ENCODE measurements at regions not wholly inside any gene's neighbourhood (a gene's known extent, or its start where the extent isn't known, plus 50 kb on each side); places are given as distances from the start of the nearest gene placed in this dataset.

DNA sequence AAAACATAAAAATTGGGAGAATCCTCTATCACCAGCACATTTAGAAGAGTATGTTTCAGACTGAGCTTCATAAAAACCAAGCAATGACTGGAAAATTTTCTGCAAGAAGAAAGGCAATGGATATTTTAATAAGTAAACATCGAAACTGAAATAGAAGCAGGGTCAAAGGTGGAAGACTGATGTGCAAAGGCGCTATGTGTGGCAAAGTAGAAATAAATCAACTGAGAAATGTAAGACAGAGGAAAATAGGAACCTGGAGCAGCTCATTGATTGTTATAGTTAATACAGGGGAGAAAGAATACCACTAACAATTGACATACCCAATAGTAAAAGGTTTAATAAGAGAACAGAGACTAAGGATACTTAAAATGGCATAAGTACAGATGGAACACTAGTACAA, 818.4 kb downstream of the SOCS6 start:
- H3K9me3 ChIP-seq (ENCODE audit: control insufficient read depth in 1 of 2, insufficient read depth in 1 of 2, low read depth in 1 of 2, low read length in 2 of 2): peaks cover 13 to 19% of the 10 kb centered on the region in 2 experiments; a peak in 2 of 4 replicates
- no TSS peak for BruUV-seq (replicated peaks)
- H4K20me1 ChIP-seq (ENCODE audit: insufficient read depth): no peaks in the 10 kb centered on the region
- intact Hi-C loops (cut with micrococcal nuclease): no loop called here
- RAD21 ChIA-PET (ENCODE audit: low non-redundant PET in 1 of 2, low total read pairs in 2 of 2, uncharacterized antibody in 2 of 2, unreplicated experiment in 2 of 2): no interaction called here
- H3K27ac ChIP-seq (ENCODE audit: low read depth, low read length): no peak overlapping the region
- ATAC-seq (no peak), DNase-seq (ENCODE audit: low read depth, low spot score) (no peak)
- no peak overlapping the region for H2AFZ ChIP-seq (ENCODE audit: low read depth, low read length, poor library complexity, severe bottlenecking)
- H3K9ac ChIP-seq (ENCODE audit: low read length): no peak overlapping the region
- no peaks in the 10 kb centered on the region for H3K27me3 ChIP-seq (ENCODE audit: insufficient read depth, low read length)
- no peaks in the 10 kb centered on the region for H3K79me2 ChIP-seq (ENCODE audit: insufficient read depth, low read length)
- no peaks in the 10 kb centered on the region for H3K4me1 ChIP-seq (ENCODE audit: control insufficient read depth in 1 of 2, insufficient read depth in 2 of 2, low read length in 2 of 2)
- CTCF ChIA-PET: no interaction called here
- H3K4me2 ChIP-seq (ENCODE audit: low read length): no peak overlapping the region
- H3K9me2 ChIP-seq (ENCODE audit: insufficient read depth): no peaks in the 10 kb centered on the region
- POLR2A ChIA-PET: no interaction called here
- TF ChIP-seq EGR1 (IDR thresholded peaks at IDR 0.05; ENCODE audit: low read depth) (no peak), FOSL1 (IDR thresholded peaks at IDR 0.05; ENCODE audit: low read depth) (no peak), JUND (IDR thresholded peaks at IDR 0.05) (no peak), ELF1 (IDR thresholded peaks at IDR 0.05; ENCODE audit: borderline replicate concordance, low read depth) (no peak), SIN3A (IDR thresholded peaks at IDR 0.05; ENCODE audit: low read depth) (no peak)
- TF ChIP-seq, protein P1, sequence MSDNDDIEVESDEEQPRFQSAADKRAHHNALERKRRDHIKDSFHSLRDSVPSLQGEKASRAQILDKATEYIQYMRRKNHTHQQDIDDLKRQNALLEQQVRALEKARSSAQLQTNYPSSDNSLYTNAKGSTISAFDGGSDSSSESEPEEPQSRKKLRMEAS (IDR thresholded peaks at IDR 0.05): no peak
- no peak overlapping the region for H3K4me3 ChIP-seq (replicated peaks in 1 of 2; ENCODE audit: low read depth in 1 of 2, low read length in 2 of 2)
- H3K36me3 ChIP-seq (ENCODE audit: control insufficient read depth in 1 of 2, insufficient read depth in 2 of 2, low read length in 2 of 2): no peaks in the 10 kb centered on the region

GRCh38 chr18:71106701-71107100, 817.9 kb downstream of the SOCS6 start:
- Histone ChIP-seq H3K4me2 (ENCODE audit: low read length) (no peak overlapping the region), H3K79me2 (ENCODE audit: insufficient read depth, low read length) (no peaks in the 10 kb centered on the region), H3K4me3 (replicated peaks in 1 of 2; ENCODE audit: low read depth in 1 of 2, low read length in 2 of 2) (no peak overlapping the region), H3K9ac (ENCODE audit: low read length) (no peak overlapping the region), H3K27me3 (ENCODE audit: insufficient read depth, low read length) (no peaks in the 10 kb centered on the region), H4K20me1 (ENCODE audit: insufficient read depth) (no peaks in the 10 kb centered on the region), H3K9me3 (ENCODE audit: control insufficient read depth in 1 of 2, insufficient read depth in 1 of 2, low read depth in 1 of 2, low read length in 2 of 2) (peaks cover 13 to 19% of the 10 kb centered on the region in 2 experiments; a peak in 2 of 4 replicates), H3K4me1 (ENCODE audit: control insufficient read depth in 1 of 2, insufficient read depth in 2 of 2, low read length in 2 of 2) (no peaks in the 10 kb centered on the region), H3K36me3 (ENCODE audit: control insufficient read depth in 1 of 2, insufficient read depth in 2 of 2, low read length in 2 of 2) (no peaks in the 10 kb centered on the region), H3K27ac (ENCODE audit: low read depth, low read length) (no peak overlapping the region), H3K9me2 (ENCODE audit: insufficient read depth) (no peaks in the 10 kb centered on the region), H2AFZ (ENCODE audit: low read depth, low read length, poor library complexity, severe bottlenecking) (no peak overlapping the region)
- no TSS peak for BruUV-seq (replicated peaks)
- TF ChIP-seq CEBPB (IDR thresholded peaks at IDR 0.05; ENCODE audit: low read depth) (no peak), POLR2A (IDR thresholded peaks at IDR 0.05; ENCODE audit: borderline replicate concordance, extremely low read depth, insufficient read depth, insufficient read length) (no peak), CTCF (IDR thresholded peaks at IDR 0.05 in 2 of 3, conservative IDR thresholded peaks at IDR 0.05 in 1 of 3; ENCODE audit: borderline replicate concordance in 1 of 3, insufficient read depth in 1 of 3, low read depth in 2 of 3, low read length in 2 of 3) (no peak), ZNF274 (IDR thresholded peaks at IDR 0.05; ENCODE audit: low read depth, low read length) (no peak), YY1 (IDR thresholded peaks at IDR 0.05; ENCODE audit: extremely low read depth, insufficient replicate concordance, low read depth, low read length) (no peak), RAD21 (IDR thresholded peaks at IDR 0.05; ENCODE audit: low read depth) (no peak), POLR2AphosphoS5 (IDR thresholded peaks at IDR 0.05; ENCODE audit: low read depth, low read length) (no peak), ATF3 (IDR thresholded peaks at IDR 0.05) (no peak), EZH2phosphoT487 (IDR thresholded peaks at IDR 0.05; ENCODE audit: borderline replicate concordance) (no peak), TCF7L2 (IDR thresholded peaks at IDR 0.05; ENCODE audit: borderline replicate concordance, extremely low read depth, insufficient read depth, insufficient read length) (no peak), ELF1 (IDR thresholded peaks at IDR 0.05; ENCODE audit: borderline replicate concordance, low read depth) (no peak), ZFX (IDR thresholded peaks at IDR 0.05) (no peak), SIN3A (IDR thresholded peaks at IDR 0.05; ENCODE audit: low read depth) (no peak)
- TF ChIP-seq, protein P2, sequence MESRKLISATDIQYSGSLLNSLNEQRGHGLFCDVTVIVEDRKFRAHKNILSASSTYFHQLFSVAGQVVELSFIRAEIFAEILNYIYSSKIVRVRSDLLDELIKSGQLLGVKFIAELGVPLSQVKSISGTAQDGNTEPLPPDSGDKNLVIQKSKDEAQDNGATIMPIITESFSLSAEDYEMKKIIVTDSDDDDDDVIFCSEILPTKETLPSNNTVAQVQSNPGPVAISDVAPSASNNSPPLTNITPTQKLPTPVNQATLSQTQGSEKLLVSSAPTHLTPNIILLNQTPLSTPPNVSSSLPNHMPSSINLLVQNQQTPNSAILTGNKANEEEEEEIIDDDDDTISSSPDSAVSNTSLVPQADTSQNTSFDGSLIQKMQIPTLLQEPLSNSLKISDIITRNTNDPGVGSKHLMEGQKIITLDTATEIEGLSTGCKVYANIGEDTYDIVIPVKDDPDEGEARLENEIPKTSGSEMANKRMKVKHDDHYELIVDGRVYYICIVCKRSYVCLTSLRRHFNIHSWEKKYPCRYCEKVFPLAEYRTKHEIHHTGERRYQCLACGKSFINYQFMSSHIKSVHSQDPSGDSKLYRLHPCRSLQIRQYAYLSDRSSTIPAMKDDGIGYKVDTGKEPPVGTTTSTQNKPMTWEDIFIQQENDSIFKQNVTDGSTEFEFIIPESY (IDR thresholded peaks at IDR 0.05; ENCODE audit: extremely low read depth, insufficient replicate concordance, low read length): no peak
- TF ChIP-seq, protein P1 (IDR thresholded peaks at IDR 0.05): no peak
- CTCF ChIA-PET: no interaction called here
- intact Hi-C loops (cut with micrococcal nuclease): no loop called here
- DNase-seq (ENCODE audit: low read depth, low spot score) (no peak), ATAC-seq (no peak)
- RAD21 ChIA-PET (ENCODE audit: low non-redundant PET in 1 of 2, low total read pairs in 2 of 2, uncharacterized antibody in 2 of 2, unreplicated experiment in 2 of 2): no interaction called here
- POLR2A ChIA-PET: no interaction called here

All from HCT116 (cell line).